Stimulated activated CD4-positive, alpha-beta T cell treated with anti-CD3 and anti-CD28 coated beads, Interleukin-2, amount 100 ng/mL, for 48 hours (primary cell): ENCODE measurements at regions not wholly inside any gene's neighbourhood (a gene's known extent, or its start where the extent isn't known, plus 50 kb on each side); places are given as distances from the start of the nearest gene placed in this dataset.
A peak's percentile ranks its signal among the peaks of the same experiment; 100 is the strongest.

Experiments used
- DNase-seq, 2 donors: peaks; one replicate each; pipeline ENCODE4 v3.0.0-alpha.2; 2020

- DNase-seq = no peak
Observed at GRCh38 chr13:53747825-53748224, 719.2 kb downstream of the OLFM4 start.

GRCh38 chr13:53749306-53749705, 720.7 kb downstream of the OLFM4 start:
- no peak for DNase-seq

DNA sequence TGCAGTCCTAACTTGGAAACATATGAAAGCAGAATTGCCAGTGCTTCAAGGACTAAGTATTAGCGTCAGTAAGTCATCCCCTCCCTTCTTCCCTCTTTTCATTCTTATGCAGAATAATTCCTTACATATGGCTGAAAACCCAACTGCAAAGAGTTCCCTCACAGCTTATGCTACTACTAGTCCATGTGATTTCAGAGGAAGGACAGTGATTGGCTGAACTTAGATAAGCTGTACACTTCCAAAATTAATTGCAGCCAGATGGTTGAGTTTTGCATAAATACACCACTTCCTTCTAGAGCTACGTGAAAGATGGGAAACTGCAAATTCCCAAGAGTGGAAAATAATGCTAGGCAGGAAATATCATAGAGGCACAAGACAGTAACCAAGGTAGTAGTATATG, 730.4 kb downstream of the OLFM4 start:
- no peak for DNase-seq

DNA sequence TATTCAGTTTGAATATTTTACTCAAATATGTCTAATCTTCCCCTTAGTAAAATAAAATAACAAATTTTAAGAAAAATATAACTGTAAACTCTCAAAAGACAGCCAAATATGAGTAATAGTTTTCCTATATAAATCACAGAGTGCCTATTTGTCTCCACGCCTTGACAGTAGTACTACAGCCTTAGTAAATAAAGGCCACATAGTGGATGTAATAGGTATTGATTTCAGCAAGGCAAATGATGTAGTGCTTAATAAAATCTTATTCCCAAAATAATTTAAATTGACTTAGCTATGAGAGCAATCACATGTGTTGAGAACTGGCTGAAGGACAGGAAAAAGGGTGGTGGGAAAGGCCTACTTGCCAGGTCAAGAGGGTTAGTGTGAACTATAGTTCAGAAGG, 747.2 kb downstream of the OLFM4 start:
- DNase-seq = no peak

DNA sequence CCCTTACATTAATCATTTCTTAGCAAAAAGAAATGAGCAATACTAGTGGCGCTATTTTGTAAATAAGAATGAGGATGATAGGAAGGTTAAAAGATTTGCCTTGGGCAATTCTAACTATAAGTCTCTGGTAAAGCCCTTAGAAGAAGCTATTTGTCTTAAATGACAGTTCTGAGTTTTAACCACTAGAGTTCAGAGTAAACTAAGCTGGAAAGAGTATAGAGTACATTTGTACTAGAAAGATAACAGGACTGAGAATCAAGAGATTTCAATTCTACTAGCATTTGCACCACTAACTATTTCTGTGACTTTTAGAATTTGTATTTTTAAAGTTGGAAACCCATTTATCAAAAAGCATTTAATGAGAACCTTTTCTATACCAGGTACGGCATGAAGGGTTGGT, 750.3 kb downstream of the OLFM4 start:
- no peak for DNase-seq

GRCh38 chr13:53781941-53782340, 753.3 kb downstream of the OLFM4 start:
- DNase-seq = no peak

DNA sequence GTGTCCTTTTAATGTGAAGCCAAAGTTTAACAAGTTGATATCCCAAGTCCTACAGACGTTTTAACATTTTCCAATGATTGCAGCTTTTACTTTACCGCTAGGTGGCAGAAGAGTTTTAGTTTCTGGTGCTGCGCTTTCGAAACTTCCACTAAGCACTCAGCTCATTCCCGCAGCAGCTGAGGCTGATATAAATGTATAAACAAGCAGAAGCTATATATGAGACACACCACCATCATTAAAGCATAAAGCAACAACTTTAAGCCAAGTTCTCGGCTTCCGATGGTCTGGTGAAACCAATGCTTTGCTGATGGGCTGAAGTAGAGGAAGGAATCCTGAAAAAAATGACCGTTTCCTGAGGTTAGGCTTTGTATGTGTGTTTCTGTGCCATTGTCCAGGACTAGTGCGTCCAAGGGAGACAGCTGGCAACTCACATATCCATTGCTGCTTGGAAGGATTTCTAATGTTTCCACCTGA, 753.9 kb downstream of the OLFM4 start:
- peak in 1 of 2 donors; percentile 0 for DNase-seq

GRCh38 chr13:53783471-53783870, 754.9 kb downstream of the OLFM4 start:
- DNase-seq = no peak

- no peak for DNase-seq
Observed at GRCh38 chr13:53788286-53788685, 759.7 kb downstream of the OLFM4 start.

DNA sequence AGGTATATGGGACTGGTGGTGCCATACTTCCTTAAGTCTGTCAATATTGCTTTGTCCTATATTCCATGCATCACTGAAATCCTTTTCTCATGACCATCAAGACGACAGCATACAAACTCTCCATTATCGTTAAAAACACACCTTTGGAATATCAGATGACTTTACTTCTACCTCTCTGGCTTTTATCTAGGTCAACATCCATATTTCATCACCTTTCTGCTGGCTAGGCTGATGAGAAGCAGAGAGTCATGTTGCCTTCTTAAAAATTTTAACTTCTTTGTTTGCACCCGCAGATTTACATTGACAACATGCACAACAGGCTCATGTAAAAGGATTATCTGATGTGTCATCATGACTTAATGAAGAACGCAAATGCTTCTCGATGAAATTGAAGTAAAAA, 771.4 kb downstream of the OLFM4 start:
- DNase-seq = no peak

- DNase-seq = no peak
Observed at GRCh38 chr13:53807251-53807834, 778.7 kb downstream of the OLFM4 start.

- DNase-seq = no peak
Observed at GRCh38 chr13:53821632-53822031, 793.0 kb downstream of the OLFM4 start.

GRCh38 chr13:53822136-53822535, 793.5 kb downstream of the OLFM4 start:
- DNase-seq = no peak

DNA sequence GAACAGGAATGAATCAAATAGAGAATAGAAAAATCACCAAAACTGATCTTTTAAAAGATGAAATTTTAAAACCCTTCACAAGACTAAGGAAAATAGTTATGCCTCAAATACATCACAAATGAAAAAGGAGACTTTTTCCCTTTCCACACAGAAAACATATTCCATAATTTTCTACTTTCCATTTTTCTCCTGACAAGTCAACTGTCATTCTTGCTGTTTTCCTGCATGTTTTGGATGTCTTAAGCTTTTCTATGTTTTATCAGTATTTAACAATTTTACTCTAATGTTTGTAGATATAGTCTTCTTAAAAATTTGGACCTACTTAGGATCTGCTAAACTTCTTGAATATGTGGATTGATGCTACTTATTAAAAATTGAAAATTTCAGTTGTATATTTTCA, 810.8 kb downstream of the OLFM4 start:
- DNase-seq = no peak

GRCh38 chr13:53844473-53845146, 816.0 kb downstream of the OLFM4 start:
- no peak for DNase-seq

- DNase-seq = no peak
Observed at GRCh38 chr13:53847502-53847901, 818.9 kb downstream of the OLFM4 start.

DNA sequence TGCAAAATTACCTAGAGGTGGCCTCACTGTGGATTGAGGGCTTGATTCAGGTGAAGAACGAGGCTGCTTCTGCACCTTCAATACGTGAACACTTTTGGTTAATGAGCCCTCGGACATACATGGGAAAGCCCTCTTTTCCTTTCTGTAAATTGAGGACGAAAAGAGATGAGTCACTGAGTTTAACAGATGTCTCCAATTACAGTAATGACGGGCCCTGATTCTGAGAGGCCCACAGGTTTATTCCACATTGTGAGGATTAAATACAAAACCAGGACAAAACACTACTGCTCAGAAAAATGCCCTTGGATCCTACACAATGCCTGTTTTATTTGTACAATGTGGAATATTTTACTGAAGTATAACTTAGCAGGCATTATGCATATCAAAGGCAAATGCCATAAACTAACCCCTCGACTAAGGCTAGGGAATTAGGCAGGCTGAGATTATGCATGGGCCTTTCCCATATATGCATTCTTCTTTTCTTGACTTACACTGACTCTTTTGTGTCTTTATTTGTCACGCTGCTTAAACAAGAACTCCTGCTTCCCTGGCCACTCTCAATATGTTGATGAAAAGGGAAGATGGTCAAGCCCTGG, 819.9 kb downstream of the OLFM4 start:
- DNase-seq = no peak

- DNase-seq = no peak
Observed at GRCh38 chr13:53854321-53854720, 825.7 kb downstream of the OLFM4 start.

- DNase-seq = no peak
Observed at GRCh38 chr13:53856573-53857195, 828.1 kb downstream of the OLFM4 start.

DNA sequence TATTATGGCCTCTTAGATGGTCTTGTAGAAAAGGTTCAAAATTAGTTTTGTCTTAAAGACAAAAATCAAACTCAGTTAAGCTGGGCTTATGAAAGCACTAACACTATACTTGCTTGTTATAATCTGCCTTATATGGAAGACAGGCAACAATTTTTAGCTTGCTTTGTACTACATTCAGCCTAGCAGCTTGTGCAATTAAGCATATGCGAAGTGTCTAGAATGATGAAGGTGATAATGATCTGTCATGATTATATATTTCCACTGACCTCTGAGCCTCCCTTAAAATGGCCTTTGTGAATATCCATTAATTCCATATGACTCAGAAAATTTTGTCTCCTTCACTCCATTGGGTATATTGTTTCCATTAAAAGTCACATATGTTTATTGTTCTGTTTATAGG, 834.9 kb downstream of the OLFM4 start:
- DNase-seq = no peak

DNA sequence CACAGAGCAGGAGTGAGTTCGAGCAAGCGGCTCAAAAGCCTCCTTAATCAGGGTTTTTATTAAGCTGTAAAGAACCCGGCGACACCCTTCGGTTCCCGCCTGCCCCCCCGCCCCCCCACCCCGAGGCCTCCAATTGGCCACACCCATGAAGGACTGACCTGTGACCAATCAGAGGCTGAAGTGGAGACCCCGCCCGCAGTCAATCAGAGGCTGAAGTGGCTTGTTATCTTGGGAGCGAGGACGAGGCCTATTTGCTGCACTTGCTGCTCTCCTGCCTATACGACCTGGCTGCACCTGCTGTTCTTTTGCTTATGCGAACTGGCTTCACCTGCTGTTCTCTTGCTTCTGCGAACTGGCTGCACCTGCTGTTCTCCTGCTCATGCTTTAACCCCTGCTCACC, 844.9 kb downstream of the OLFM4 start:
- DNase-seq = no peak

- DNase-seq = no peak
Observed at GRCh38 chr13:53878861-53879260, 850.2 kb downstream of the OLFM4 start.

GRCh38 chr13:53885997-53886396, 857.4 kb downstream of the OLFM4 start:
- no peak for DNase-seq

- DNase-seq = no peak
Observed at GRCh38 chr13:53890696-53891095, 862.1 kb downstream of the OLFM4 start.
